Endothelial cell of umbilical vein (primary cell): ENCODE measurements at regions not wholly inside any gene's neighbourhood (a gene's known extent, or its start where the extent isn't known, plus 50 kb on each side); places are given as distances from the start of the nearest gene placed in this dataset.

Experiments used
- BruUV-seq: library from RNA; stranded (reverse); fragments of 400-500 nt; replicated peaks from 2 replicates; lab custom pipeline; 2021; lab: Mats Ljungman, UMichigan
- CTCF ChIA-PET: fragments of 300-600, 350-600 bp; sonication (Branson Sonifier 250); formaldehyde crosslinking; loops from one replicate; lab custom pipeline; 2021; ENCODE audit warnings: antibody characterized with exemption, inconsistent platforms; lab: Charles Lee
- POLR2A ChIA-PET: fragments of 300-600, 350-600 bp; sonication (Branson Sonifier 250); formaldehyde crosslinking; loops from one replicate; lab custom pipeline; 2021; ENCODE audit warnings: antibody characterized with exemption, inconsistent platforms; lab: Charles Lee
- DNase-seq: peaks from one replicate; pipeline ENCODE4 v3.0.0-alpha.2; 2011; ENCODE audit warnings: low read depth, low spot score
- FAIRE-seq: peaks from 2 replicates; lab custom pipeline; 2011; peaks lifted over from hg19 to GRCh38; lab: Jason Lieb, UNC
- H2AFZ ChIP-seq: 2 replicates; pipeline ENCODE4 v1.6.0; 2012; ENCODE audit warnings: low read depth, low read length, control low read depth, inconsistent platforms
- H3K27ac ChIP-seq: 2 replicates; pipeline ENCODE4 v1.5.1; 2011; ENCODE audit warnings: low read depth, mild to moderate bottlenecking, control low read depth, low read length, moderate library complexity; ENCODE audit not compliant: insufficient read depth
- H3K27me3 ChIP-seq, 2 experiments: 2 replicates each; pipeline versions ENCODE4 v1.6.0 to v1.6.1; 2011; ENCODE audit warnings: low read length in 2 of 2, mixed read lengths in 1 of 2; ENCODE audit not compliant: control insufficient read depth in 2 of 2, insufficient read depth in 2 of 2
- H3K36me3 ChIP-seq, 2 experiments: 2 replicates in 1 of 2; 3 replicates in 1 of 2; pipeline ENCODE4 v1.5.1; 2011; ENCODE audit warnings: low read length in 2 of 2, mild to moderate bottlenecking in 1 of 2, moderate library complexity in 1 of 2; ENCODE audit not compliant: control insufficient read depth in 2 of 2, insufficient read depth in 2 of 2; ENCODE audit errors: extremely low read depth in 1 of 2
- H3K4me1 ChIP-seq: 3 replicates; pipeline ENCODE4 v1.5.1; 2011; ENCODE audit warnings: mild to moderate bottlenecking, low read length; ENCODE audit not compliant: control insufficient read depth, insufficient read depth; ENCODE audit errors: extremely low read depth
- H3K4me2 ChIP-seq: 2 replicates; pipeline ENCODE4 v1.6.1; 2011; ENCODE audit warnings: low read length, control low read depth, mixed read lengths; ENCODE audit not compliant: insufficient read depth
- H3K4me3 ChIP-seq, 3 experiments: fragments of 200-600 bp in 1 of 3; sonication (generic), shearing (Covaris generic) in 1 of 3; replicated peaks in 1 of 3; 2 replicates each; pipeline ENCODE4 v1.5.1; 2011 to 2016; ENCODE audit warnings: control low read depth in 3 of 3, low read length in 3 of 3, mild to moderate bottlenecking in 2 of 3, inconsistent platforms in 1 of 3, low read depth in 1 of 3, moderate library complexity in 1 of 3; ENCODE audit not compliant: insufficient read depth in 1 of 3
- H3K79me2 ChIP-seq: 2 replicates; pipeline ENCODE4 v1.6.0; 2012; ENCODE audit warnings: low read length, inconsistent platforms; ENCODE audit not compliant: control insufficient read depth, insufficient read depth
- H3K9ac ChIP-seq: replicated peaks from 2 replicates; pipeline ENCODE3; 2011; ENCODE audit warnings: low read length, control low read depth; ENCODE audit not compliant: insufficient read depth; ENCODE audit errors: extremely low read depth
- H3K9me1 ChIP-seq: replicated peaks from 3 replicates; pipeline ENCODE4 v1.6.0; 2011; ENCODE audit warnings: mild to moderate bottlenecking, low read length; ENCODE audit not compliant: control insufficient read depth, insufficient read depth; ENCODE audit errors: extremely low read depth
- H3K9me3 ChIP-seq: replicated peaks from 2 replicates; pipeline ENCODE4 v1.5.1; 2012; ENCODE audit warnings: low read length, inconsistent platforms; ENCODE audit not compliant: control insufficient read depth, insufficient read depth
- H4K20me1 ChIP-seq: replicated peaks from 2 replicates; pipeline ENCODE3; 2011; ENCODE audit warnings: mild to moderate bottlenecking, low read length; ENCODE audit not compliant: control insufficient read depth, insufficient read depth; ENCODE audit errors: extremely low read depth
- EZH2 ChIP-seq: IDR thresholded peaks from 2 replicates; pipeline ENCODE4 v1.6.1; 2012; ENCODE audit warnings: borderline replicate concordance, low read depth, mild to moderate bottlenecking, moderate library complexity, low read length, inconsistent platforms; ENCODE audit not compliant: severe bottlenecking
- FOS ChIP-seq: IDR thresholded peaks from 2 replicates; pipeline ENCODE4 v1.6.1; 2011; ENCODE audit warnings: mild to moderate bottlenecking, low read length, moderate library complexity, borderline replicate concordance; ENCODE audit not compliant: insufficient read depth
- GATA2 ChIP-seq: IDR thresholded peaks from 2 replicates; pipeline ENCODE4 v1.7.0; 2011; ENCODE audit warnings: low read depth, mild to moderate bottlenecking, moderate library complexity, mixed read lengths, low read length; ENCODE audit not compliant: insufficient read length, insufficient read depth
- JUN ChIP-seq: IDR thresholded peaks from 2 replicates; pipeline ENCODE4 v1.6.1; 2011; ENCODE audit warnings: borderline replicate concordance, low read depth; ENCODE audit not compliant: insufficient read length, insufficient read depth
- MAX ChIP-seq: IDR thresholded peaks from 2 replicates; pipeline ENCODE4 v1.6.1; 2011; ENCODE audit not compliant: insufficient read depth, insufficient read length
- MYC ChIP-seq: IDR thresholded peaks from one replicate; pipeline ENCODE4 v1.6.1; 2011; ENCODE audit warnings: mild to moderate bottlenecking, low read depth, low read length
- POLR2A ChIP-seq: IDR thresholded peaks from 2 replicates; pipeline ENCODE4 v1.6.1; 2012; ENCODE audit warnings: low read depth, mild to moderate bottlenecking, control low read depth, low read length
- POLR2AphosphoS5 ChIP-seq: IDR thresholded peaks from 2 replicates; pipeline ENCODE4 v1.6.1; 2012; ENCODE audit warnings: low read depth, mild to moderate bottlenecking, control low read depth, low read length, moderate library complexity; ENCODE audit not compliant: insufficient read depth
- dilution Hi-C: fragments of 300-500 bp; cut with MboI; formaldehyde crosslinking; loops from one replicate; pipeline ENCODE4 v1.15.0; 2019; ENCODE audit warnings: low sequenced_read_pairs; ENCODE audit not compliant: extremely low pct_ligation_motif_present
- intact Hi-C: fragments of 100-400 bp; cut with micrococcal nuclease; formaldehyde crosslinking; loops from one replicate; pipeline ENCODE4 v1.10.0; 2022
- TF ChIP-seq, protein P1 (sequence below), 2 donors: IDR thresholded peaks; 1 replicate in 1 of 2; 2 replicates in 1 of 2; pipeline ENCODE4 v1.5.1; 2011; ENCODE audit warnings: low read length in 2 of 2, mild to moderate bottlenecking in 2 of 2, moderate library complexity in 2 of 2, control low read depth in 1 of 2, inconsistent platforms in 1 of 2, low read depth in 1 of 2; ENCODE audit not compliant: insufficient read depth in 1 of 2; ENCODE audit errors: extremely low read depth in 1 of 2

DNA sequence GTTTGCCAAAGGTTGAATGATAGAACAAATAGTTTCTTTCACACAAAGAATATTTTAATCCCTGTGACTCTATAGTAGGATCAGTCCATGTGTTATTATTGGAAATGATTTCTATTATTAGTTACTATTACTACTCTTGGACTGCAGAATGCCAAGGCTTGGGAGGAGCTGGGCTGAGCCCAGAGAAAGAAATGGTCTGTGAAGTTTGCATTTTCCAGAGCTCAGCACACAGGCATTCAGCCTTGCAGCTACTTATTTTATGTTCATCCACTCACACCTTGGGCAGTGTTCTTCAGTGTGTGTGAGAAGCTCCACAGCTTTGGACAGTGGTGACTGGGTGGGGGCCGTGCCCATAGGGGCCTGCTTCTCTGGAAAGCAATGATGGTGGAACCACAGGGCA is 583.1 kb downstream of the CCDC171 start:
- no TSS peak for BruUV-seq
- Histone ChIP-seq H3K79me2 (no peaks in the 10 kb centered on the region), H4K20me1 (no peaks in the 10 kb centered on the region), H3K27ac (no peak overlapping the region), H3K4me2 (no peak overlapping the region), H3K27me3 (peaks cover 3 to 5% of the 10 kb centered on the region in 2 experiments), H3K9me3 (no peaks in the 10 kb centered on the region), H3K4me3 (no peak overlapping the region), H3K36me3 (no peaks in the 10 kb centered on the region), H3K9ac (no peak overlapping the region), H3K4me1 (no peaks in the 10 kb centered on the region), H2AFZ (no peak overlapping the region), H3K9me1 (no peaks in the 10 kb centered on the region)
- CTCF ChIA-PET: interaction anchor here (1.0 to 1.7 kb wide), 4 partner anchors 8 to 263 kb away, joined by 3 to 6 read pairs (median 4); no protein-coding TSS in a partner anchor
- DNase-seq (no peak), FAIRE-seq (no peak)
- dilution Hi-C loops: no loop called here
- TF ChIP-seq GATA2: no peak
- no peak for TF ChIP-seq POLR2A
- TF ChIP-seq EZH2: no peak
- no peak for TF ChIP-seq MAX
- no peak for TF ChIP-seq MYC
- TF ChIP-seq, protein P1, sequence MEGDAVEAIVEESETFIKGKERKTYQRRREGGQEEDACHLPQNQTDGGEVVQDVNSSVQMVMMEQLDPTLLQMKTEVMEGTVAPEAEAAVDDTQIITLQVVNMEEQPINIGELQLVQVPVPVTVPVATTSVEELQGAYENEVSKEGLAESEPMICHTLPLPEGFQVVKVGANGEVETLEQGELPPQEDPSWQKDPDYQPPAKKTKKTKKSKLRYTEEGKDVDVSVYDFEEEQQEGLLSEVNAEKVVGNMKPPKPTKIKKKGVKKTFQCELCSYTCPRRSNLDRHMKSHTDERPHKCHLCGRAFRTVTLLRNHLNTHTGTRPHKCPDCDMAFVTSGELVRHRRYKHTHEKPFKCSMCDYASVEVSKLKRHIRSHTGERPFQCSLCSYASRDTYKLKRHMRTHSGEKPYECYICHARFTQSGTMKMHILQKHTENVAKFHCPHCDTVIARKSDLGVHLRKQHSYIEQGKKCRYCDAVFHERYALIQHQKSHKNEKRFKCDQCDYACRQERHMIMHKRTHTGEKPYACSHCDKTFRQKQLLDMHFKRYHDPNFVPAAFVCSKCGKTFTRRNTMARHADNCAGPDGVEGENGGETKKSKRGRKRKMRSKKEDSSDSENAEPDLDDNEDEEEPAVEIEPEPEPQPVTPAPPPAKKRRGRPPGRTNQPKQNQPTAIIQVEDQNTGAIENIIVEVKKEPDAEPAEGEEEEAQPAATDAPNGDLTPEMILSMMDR (IDR thresholded peaks at IDR 0.05; ENCODE audit: extremely low read depth in 1 of 2, insufficient read depth in 1 of 2, low read depth in 1 of 2, low read length in 2 of 2): no peak
- no peak for TF ChIP-seq JUN
- no peak for TF ChIP-seq POLR2AphosphoS5
- TF ChIP-seq FOS: no peak
- intact Hi-C loops: no loop called here
- POLR2A ChIA-PET: no interaction called here
